ENCODE measurements at regions not wholly inside any gene's neighbourhood (a gene's known extent, or its start where the extent isn't known, plus 50 kb on each side); places are given as distances from the start of the nearest gene placed in this dataset.

DNA sequence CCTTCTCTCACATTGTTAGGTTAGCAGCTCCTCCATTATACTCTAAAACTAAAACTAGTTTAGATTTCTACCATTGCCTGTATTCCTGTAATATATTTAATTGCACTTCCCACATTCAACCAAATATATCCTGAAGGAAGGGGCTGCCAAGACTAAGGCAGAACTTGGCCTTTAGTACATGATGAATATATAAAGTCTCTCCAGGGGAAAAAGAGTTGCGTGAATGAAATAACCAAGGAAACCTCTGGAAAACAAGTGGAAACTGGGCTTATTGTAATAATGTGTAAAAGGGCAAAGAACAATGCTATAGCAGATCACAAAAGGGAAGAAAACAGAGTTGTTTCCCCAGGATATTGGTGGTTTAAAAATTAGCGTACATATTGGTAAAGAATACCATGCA lies 1012.5 kb upstream of the PRMT6 start:
- peaks cover 6% of the 10 kb centered on the region for H3K4me1 Mint-ChIP-seq (ENCODE audit: unreplicated experiment)
- H3K9me3 Mint-ChIP-seq (ENCODE audit: unreplicated experiment): no peaks in the 10 kb centered on the region
- H3K36me3 Mint-ChIP-seq (ENCODE audit: low read depth, unreplicated experiment): no peaks in the 10 kb centered on the region
- TF ChIP-seq, protein P1, sequence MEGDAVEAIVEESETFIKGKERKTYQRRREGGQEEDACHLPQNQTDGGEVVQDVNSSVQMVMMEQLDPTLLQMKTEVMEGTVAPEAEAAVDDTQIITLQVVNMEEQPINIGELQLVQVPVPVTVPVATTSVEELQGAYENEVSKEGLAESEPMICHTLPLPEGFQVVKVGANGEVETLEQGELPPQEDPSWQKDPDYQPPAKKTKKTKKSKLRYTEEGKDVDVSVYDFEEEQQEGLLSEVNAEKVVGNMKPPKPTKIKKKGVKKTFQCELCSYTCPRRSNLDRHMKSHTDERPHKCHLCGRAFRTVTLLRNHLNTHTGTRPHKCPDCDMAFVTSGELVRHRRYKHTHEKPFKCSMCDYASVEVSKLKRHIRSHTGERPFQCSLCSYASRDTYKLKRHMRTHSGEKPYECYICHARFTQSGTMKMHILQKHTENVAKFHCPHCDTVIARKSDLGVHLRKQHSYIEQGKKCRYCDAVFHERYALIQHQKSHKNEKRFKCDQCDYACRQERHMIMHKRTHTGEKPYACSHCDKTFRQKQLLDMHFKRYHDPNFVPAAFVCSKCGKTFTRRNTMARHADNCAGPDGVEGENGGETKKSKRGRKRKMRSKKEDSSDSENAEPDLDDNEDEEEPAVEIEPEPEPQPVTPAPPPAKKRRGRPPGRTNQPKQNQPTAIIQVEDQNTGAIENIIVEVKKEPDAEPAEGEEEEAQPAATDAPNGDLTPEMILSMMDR (IDR thresholded peaks at IDR 0.05; ENCODE audit: unreplicated experiment): no peak
- no peak for DNase-seq (ENCODE audit: low spot score)
- no peaks in the 10 kb centered on the region for H3K27me3 Mint-ChIP-seq (ENCODE audit: unreplicated experiment)
- H3K27ac Mint-ChIP-seq (ENCODE audit: unreplicated experiment): no peak overlapping the region
- H3K4me3 Mint-ChIP-seq (ENCODE audit: unreplicated experiment): no peak overlapping the region

DNA sequence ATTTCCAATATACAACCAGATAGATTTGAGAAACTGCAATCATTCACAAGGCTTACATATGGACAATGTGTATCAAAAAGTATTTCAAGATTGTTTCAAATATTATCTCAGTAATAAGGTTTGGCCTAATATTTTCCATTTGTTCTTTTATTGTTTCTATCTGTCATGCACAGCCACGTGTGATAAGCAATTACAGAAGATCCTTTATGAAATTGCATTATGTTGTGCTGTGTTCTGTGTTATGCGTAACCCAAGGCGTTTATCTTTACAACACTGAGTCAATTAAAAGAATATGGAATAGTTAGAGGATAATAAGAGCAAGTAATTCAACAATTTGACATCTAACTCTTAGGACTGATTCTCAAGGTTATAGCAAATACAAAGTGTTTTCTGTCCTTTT lies 1009.3 kb upstream of the PRMT6 start:
- H3K9me3 Mint-ChIP-seq (ENCODE audit: unreplicated experiment): no peaks in the 10 kb centered on the region
- peaks cover 6% of the 10 kb centered on the region for H3K4me1 Mint-ChIP-seq (ENCODE audit: unreplicated experiment)
- no peaks in the 10 kb centered on the region for H3K36me3 Mint-ChIP-seq (ENCODE audit: low read depth, unreplicated experiment)
- H3K4me3 Mint-ChIP-seq (ENCODE audit: unreplicated experiment): no peak overlapping the region
- no peaks in the 10 kb centered on the region for H3K27me3 Mint-ChIP-seq (ENCODE audit: unreplicated experiment)
- no peak for DNase-seq (ENCODE audit: low spot score)
- no peak overlapping the region for H3K27ac Mint-ChIP-seq (ENCODE audit: unreplicated experiment)
- TF ChIP-seq, protein P1 (IDR thresholded peaks at IDR 0.05; ENCODE audit: unreplicated experiment): no peak

DNA sequence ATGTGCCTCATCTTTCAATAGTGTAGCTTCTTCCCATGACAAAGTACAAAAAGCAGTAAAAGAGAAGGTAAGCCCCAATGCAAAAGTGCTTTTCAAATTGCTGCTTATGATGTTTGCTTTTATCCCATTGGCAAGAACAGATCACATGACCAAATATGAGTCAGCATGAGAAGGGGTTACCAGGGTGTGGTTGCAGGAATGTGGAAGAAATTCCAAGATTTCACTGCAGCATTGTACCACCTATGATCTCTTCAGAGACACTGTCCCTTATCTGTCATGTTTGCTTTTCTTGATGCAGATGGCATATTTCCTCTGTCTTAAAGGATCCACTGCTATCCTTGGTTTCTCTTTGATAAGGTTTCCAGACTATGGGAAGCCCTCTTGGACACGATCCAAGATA lies 1006.9 kb upstream of the PRMT6 start:
- H3K36me3 Mint-ChIP-seq (ENCODE audit: low read depth, unreplicated experiment): no peaks in the 10 kb centered on the region
- no peaks in the 10 kb centered on the region for H3K9me3 Mint-ChIP-seq (ENCODE audit: unreplicated experiment)
- no peak overlapping the region for H3K4me3 Mint-ChIP-seq (ENCODE audit: unreplicated experiment)
- no peak overlapping the region for H3K27ac Mint-ChIP-seq (ENCODE audit: unreplicated experiment)
- DNase-seq (ENCODE audit: low spot score): no peak
- no peaks in the 10 kb centered on the region for H3K27me3 Mint-ChIP-seq (ENCODE audit: unreplicated experiment)
- no peaks in the 10 kb centered on the region for H3K4me1 Mint-ChIP-seq (ENCODE audit: unreplicated experiment)
- TF ChIP-seq, protein P1 (IDR thresholded peaks at IDR 0.05; ENCODE audit: unreplicated experiment): no peak

DNA sequence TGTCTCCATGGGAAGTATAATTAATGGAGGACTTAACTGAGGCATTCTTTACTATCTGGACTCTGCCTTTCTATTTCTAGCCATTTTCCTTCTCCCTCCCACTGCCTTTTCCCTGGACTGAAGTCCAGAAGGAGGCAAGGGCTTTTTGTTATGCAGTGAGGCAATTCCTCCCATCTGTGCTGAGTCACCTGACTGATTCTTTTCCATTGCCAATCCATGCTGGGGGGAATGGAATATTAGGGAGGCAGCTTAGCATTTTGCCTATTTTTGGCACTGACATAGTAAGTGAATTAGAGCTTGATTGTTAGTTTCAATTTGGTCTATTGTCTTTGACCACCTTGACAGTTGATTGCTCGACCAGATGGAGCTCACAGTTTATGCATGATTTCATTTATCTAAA lies 1000.6 kb upstream of the PRMT6 start:
- H3K27me3 Mint-ChIP-seq (ENCODE audit: unreplicated experiment): no peaks in the 10 kb centered on the region
- no peaks in the 10 kb centered on the region for H3K36me3 Mint-ChIP-seq (ENCODE audit: low read depth, unreplicated experiment)
- H3K4me3 Mint-ChIP-seq (ENCODE audit: unreplicated experiment): no peak overlapping the region
- H3K9me3 Mint-ChIP-seq (ENCODE audit: unreplicated experiment): no peaks in the 10 kb centered on the region
- TF ChIP-seq, protein P1 (IDR thresholded peaks at IDR 0.05; ENCODE audit: unreplicated experiment): no peak
- H3K27ac Mint-ChIP-seq (ENCODE audit: unreplicated experiment): no peak overlapping the region
- DNase-seq (ENCODE audit: low spot score): no peak
- H3K4me1 Mint-ChIP-seq (ENCODE audit: unreplicated experiment): no peaks in the 10 kb centered on the region

DNA sequence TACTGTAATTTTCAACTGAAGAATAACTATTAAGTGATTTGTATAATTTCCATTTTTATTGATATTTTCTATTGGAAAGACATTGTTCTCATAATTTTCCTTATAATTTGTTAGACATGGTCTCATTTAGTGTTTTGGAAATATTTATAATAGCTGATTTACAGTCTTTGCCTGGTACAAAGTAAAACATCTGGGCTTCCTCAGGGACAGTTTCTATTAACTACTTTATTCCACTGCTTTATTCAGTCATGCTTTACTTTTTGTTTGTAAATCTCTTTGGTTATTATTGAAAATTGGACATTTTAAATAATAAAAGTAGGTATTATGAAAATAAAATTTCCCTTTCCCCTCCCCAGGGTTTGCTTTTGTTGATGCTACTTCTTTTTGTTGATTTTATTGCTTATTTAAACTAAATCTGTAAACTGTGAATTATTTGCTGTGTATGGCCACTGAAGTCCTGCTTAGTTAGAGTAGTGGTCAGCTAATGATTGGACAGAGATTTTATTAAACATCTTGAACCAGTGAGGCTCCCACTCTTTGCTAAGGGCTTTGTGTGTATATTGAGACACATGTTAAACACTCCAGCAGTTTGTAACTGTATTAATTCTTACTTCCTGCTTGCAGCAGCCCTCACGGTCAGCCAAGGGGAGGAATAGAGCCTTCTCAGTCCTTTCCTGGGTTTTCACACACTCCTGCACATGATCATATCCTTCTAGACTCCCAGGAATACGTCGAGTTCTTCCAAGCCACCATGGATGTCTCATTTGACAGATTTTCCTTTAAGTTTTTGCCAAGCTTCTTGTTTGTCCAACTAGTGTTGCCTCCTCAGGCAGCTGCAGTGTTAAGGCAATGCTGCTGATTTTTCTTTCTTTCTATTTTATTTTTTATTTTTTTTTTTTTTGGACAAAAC lies 994.6 kb upstream of the PRMT6 start:
- H3K27me3 Mint-ChIP-seq (ENCODE audit: unreplicated experiment): no peaks in the 10 kb centered on the region
- no peaks in the 10 kb centered on the region for H3K4me1 Mint-ChIP-seq (ENCODE audit: unreplicated experiment)
- H3K4me3 Mint-ChIP-seq (ENCODE audit: unreplicated experiment): no peak overlapping the region
- H3K36me3 Mint-ChIP-seq (ENCODE audit: low read depth, unreplicated experiment): no peaks in the 10 kb centered on the region
- no peak overlapping the region for H3K27ac Mint-ChIP-seq (ENCODE audit: unreplicated experiment)
- TF ChIP-seq, protein P1 (IDR thresholded peaks at IDR 0.05; ENCODE audit: unreplicated experiment): no peak
- no peak for DNase-seq (ENCODE audit: low spot score)
- no peaks in the 10 kb centered on the region for H3K9me3 Mint-ChIP-seq (ENCODE audit: unreplicated experiment)
